ENCODE measurements at regions not wholly inside any gene's neighbourhood (a gene's known extent, or its start where the extent isn't known, plus 50 kb on each side); places are given as distances from the start of the nearest gene placed in this dataset.

GRCh38 chr4:176856421-176856820 lies 63.7 kb upstream of the VEGFC start (continued):
- TF ChIP-seq HOMEZ (CRISPR knock-in tag; IDR thresholded peaks at IDR 0.05; ENCODE audit: low read depth) (no peak), ZNF282 (IDR thresholded peaks at IDR 0.05; ENCODE audit: partially characterized antibody) (no peak), ZNF484 (CRISPR knock-in tag; IDR thresholded peaks at IDR 0.05; ENCODE audit: borderline replicate concordance, low read depth) (no peak)

GRCh38 chr4:176858839-176859238 lies 66.1 kb upstream of the VEGFC start:
- no peaks in the 10 kb centered on the region; the same call in 1 of the 2 replicates for H3K9me3 ChIP-seq (ENCODE audit: low read length)
- no peak overlapping the region for H3K4me2 ChIP-seq (ENCODE audit: low read depth, low read length)
- no peaks in the 10 kb centered on the region for H3K79me2 ChIP-seq (ENCODE audit: insufficient read depth, low read length)
- TF ChIP-seq BHLHE40 (IDR thresholded peaks at IDR 0.05; ENCODE audit: low read length) (no peak), ZKSCAN1 (IDR thresholded peaks at IDR 0.05; ENCODE audit: low read length) (no peak), NPAS2 (CRISPR knock-in tag; IDR thresholded peaks at IDR 0.05; ENCODE audit: borderline replicate concordance) (no peak), MYC (CRISPR knock-in tag; IDR thresholded peaks at IDR 0.05; ENCODE audit: borderline replicate concordance) (no peak), ZNF230 (CRISPR knock-in tag; IDR thresholded peaks at IDR 0.05) (no peak), KAT2B (IDR thresholded peaks at IDR 0.05; ENCODE audit: borderline replicate concordance, low read depth, low read length) (no peak), ZSCAN30 (CRISPR knock-in tag; IDR thresholded peaks at IDR 0.05) (no peak), PHF8 (CRISPR knock-in tag; IDR thresholded peaks at IDR 0.05) (no peak), POLR2AphosphoS5 (IDR thresholded peaks at IDR 0.05; ENCODE audit: low read depth, low read length) (no peak), U2AF1 (optimal IDR thresholded peaks at IDR 0.05; ENCODE audit: low read depth, low read length) (no peak), NFRKB (IDR thresholded peaks at IDR 0.05) (no peak), STAG1 (CRISPR knock-in tag; IDR thresholded peaks at IDR 0.05) (no peak)
- TF ChIP-seq, protein P1, sequence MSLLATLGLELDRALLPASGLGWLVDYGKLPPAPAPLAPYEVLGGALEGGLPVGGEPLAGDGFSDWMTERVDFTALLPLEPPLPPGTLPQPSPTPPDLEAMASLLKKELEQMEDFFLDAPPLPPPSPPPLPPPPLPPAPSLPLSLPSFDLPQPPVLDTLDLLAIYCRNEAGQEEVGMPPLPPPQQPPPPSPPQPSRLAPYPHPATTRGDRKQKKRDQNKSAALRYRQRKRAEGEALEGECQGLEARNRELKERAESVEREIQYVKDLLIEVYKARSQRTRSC (CRISPR knock-in tag; IDR thresholded peaks at IDR 0.05; ENCODE audit: low read depth), result no peak
- TF ChIP-seq, protein P2, sequence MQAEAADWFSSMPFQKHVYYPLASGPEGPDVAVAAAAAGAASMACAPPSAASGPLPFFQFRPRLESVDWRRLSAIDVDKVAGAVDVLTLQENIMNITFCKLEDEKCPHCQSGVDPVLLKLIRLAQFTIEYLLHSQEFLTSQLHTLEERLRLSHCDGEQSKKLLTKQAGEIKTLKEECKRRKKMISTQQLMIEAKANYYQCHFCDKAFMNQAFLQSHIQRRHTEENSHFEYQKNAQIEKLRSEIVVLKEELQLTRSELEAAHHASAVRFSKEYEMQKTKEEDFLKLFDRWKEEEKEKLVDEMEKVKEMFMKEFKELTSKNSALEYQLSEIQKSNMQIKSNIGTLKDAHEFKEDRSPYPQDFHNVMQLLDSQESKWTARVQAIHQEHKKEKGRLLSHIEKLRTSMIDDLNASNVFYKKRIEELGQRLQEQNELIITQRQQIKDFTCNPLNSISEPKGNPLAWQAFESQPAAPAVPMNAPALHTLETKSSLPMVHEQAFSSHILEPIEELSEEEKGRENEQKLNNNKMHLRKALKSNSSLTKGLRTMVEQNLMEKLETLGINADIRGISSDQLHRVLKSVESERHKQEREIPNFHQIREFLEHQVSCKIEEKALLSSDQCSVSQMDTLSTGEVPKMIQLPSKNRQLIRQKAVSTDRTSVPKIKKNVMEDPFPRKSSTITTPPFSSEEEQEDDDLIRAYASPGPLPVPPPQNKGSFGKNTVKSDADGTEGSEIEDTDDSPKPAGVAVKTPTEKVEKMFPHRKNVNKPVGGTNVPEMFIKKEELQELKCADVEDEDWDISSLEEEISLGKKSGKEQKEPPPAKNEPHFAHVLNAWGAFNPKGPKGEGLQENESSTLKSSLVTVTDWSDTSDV (CRISPR knock-in tag; IDR thresholded peaks at IDR 0.05), result no peak
- ChIA-PET POLR2A (no interaction called here), CTCF (ENCODE audit: low intra/inter-chr PET ratio, low total read pairs) (no interaction called here)
- FAIRE-seq (no peak), ATAC-seq (no peak), DNase-seq (ENCODE audit: low spot score) (no peak)
- no peaks in the 10 kb centered on the region for H3K36me3 ChIP-seq (replicated peaks in 1 of 2; ENCODE audit: control insufficient read depth in 1 of 2, insufficient read depth in 2 of 2, low read length in 2 of 2)
- H3K27ac ChIP-seq (ENCODE audit: extremely low read length, insufficient read depth, low read length), result no peak overlapping the region
- in situ Hi-C loops (cut with HindIII; ENCODE audit: extremely low pct_ligation_motif_present, low pct_unique_long_range_greater_than_20kb), result no loop called here
- intact Hi-C loops (cut with micrococcal nuclease; ENCODE audit: unreplicated experiment), result no loop called here
- H4K20me1 ChIP-seq (ENCODE audit: insufficient read depth, low read length), result no peaks in the 10 kb centered on the region
- no peak overlapping the region for H3K9ac ChIP-seq (ENCODE audit: insufficient read depth, low read depth, low read length)
- no peak overlapping the region for H3K4me3 ChIP-seq (replicated peaks in 1 of 3; ENCODE audit: insufficient read depth in 1 of 3, low read depth in 2 of 3, low read length in 3 of 3)
- no peaks in the 10 kb centered on the region for H3K27me3 ChIP-seq (ENCODE audit: control insufficient read depth in 1 of 2, insufficient read depth in 2 of 2, low read length in 2 of 2)
- no TSS peak for BruUV-seq (replicated peaks)
- H2AFZ ChIP-seq (ENCODE audit: low read length), result no peak overlapping the region
- no peaks in the 10 kb centered on the region for H3K4me1 ChIP-seq (ENCODE audit: insufficient read depth, low read length)
